PC-3 (cell line): ENCODE measurements at regions not wholly inside any gene's neighbourhood (a gene's known extent, or its start where the extent isn't known, plus 50 kb on each side); places are given as distances from the start of the nearest gene placed in this dataset.

Source experiments
- ATAC-seq: fragments of 200-7000 bp; cut with Tn5 transposase; 2 replicates; pipeline ENCODE4 v1.9.1; 2020; ENCODE audit warnings: mild to moderate bottlenecking, moderate library complexity
- BruUV-seq: library from RNA; stranded (reverse); fragments of 400-500 nt; replicated peaks from 2 replicates; lab custom pipeline; 2021; lab: Mats Ljungman, UMichigan
- CTCF ChIA-PET: fragments of 300-600 bp; sonication (Branson Sonifier 250); formaldehyde crosslinking; loops from one replicate; lab custom pipeline; 2022; ENCODE audit warnings: antibody characterized with exemption; lab: Charles Lee
- POLR2A ChIA-PET: fragments of 300-600 bp; sonication (Branson Sonifier 250); formaldehyde crosslinking; loops from one replicate; lab custom pipeline; 2022; ENCODE audit warnings: antibody characterized with exemption; ENCODE audit not compliant: unreplicated experiment; lab: Charles Lee
- DNase-seq: peaks from one replicate; pipeline ENCODE4 v3.0.0-alpha.2; 2015
- H2AFZ ChIP-seq: fragments of 300-600 bp; sonication (generic); 2 replicates; pipeline ENCODE4 v1.6.0; 2016; ENCODE audit warnings: antibody characterized with exemption, low read length
- H3F3A ChIP-seq: fragments of 300-600 bp; sonication (generic); one replicate; pipeline ENCODE4 v1.6.0; 2017; ENCODE audit warnings: antibody characterized with exemption, low read length, control low read depth, mild to moderate bottlenecking; ENCODE audit not compliant: unreplicated experiment
- H3K27ac ChIP-seq: fragments of 300-600 bp; sonication (generic); 2 replicates; pipeline ENCODE4 v1.5.1; 2016; ENCODE audit warnings: mild to moderate bottlenecking, low read length
- H3K27me3 ChIP-seq: fragments of 300-600 bp; sonication (generic); 2 replicates; pipeline ENCODE4 v1.6.1; 2016; ENCODE audit warnings: low read length, mixed read lengths
- H3K36me3 ChIP-seq: fragments of 300-600 bp; sonication (generic); 2 replicates; pipeline ENCODE4 v1.6.1; 2016; ENCODE audit warnings: low read depth, mixed run types, low read length, mixed read lengths
- H3K4me1 ChIP-seq: fragments of 300-600 bp; sonication (generic); 2 replicates; pipeline ENCODE4 v1.5.1; 2016; ENCODE audit warnings: low read length; ENCODE audit not compliant: insufficient read depth
- H3K4me2 ChIP-seq: fragments of 300-600 bp; sonication (generic); 2 replicates; pipeline ENCODE4 v1.6.0; 2016; ENCODE audit warnings: low read length
- H3K4me3 ChIP-seq: fragments of 300-600 bp; sonication (generic); 2 replicates; pipeline ENCODE4 v1.5.1; 2016; ENCODE audit warnings: mild to moderate bottlenecking, low read length, mixed read lengths
- H3K79me2 ChIP-seq: fragments of 300-600 bp; sonication (generic); 2 replicates; pipeline ENCODE4 v1.6.1; 2017; ENCODE audit warnings: low read length, mixed read lengths
- H3K9ac ChIP-seq: fragments of 300-600 bp; sonication (generic); 2 replicates; pipeline ENCODE4 v1.6.0; 2016; ENCODE audit warnings: mild to moderate bottlenecking, low read length
- H3K9me2 ChIP-seq: fragments of 300-600 bp; sonication (generic); replicated peaks from 2 replicates; pipeline ENCODE4 v1.6.1; 2016; ENCODE audit warnings: mixed run types, low read length, mixed read lengths
- H3K9me3 ChIP-seq: fragments of 300-600 bp; sonication (generic); 2 replicates; pipeline ENCODE4 v1.6.1; 2016; ENCODE audit warnings: low read length, mixed read lengths
- H4K20me1 ChIP-seq: fragments of 300-600 bp; sonication (generic); 2 replicates; pipeline ENCODE4 v1.6.1; 2016; ENCODE audit warnings: low read length, mixed read lengths
- EZH2 ChIP-seq: fragments of 300-600 bp; sonication (generic); IDR thresholded peaks from one replicate; pipeline ENCODE4 v1.6.1; 2017; ENCODE audit warnings: antibody characterized with exemption, mild to moderate bottlenecking, low read length; ENCODE audit not compliant: unreplicated experiment
- EZH2phosphoT487 ChIP-seq: fragments of 300-600 bp; sonication (generic); IDR thresholded peaks from 2 replicates; pipeline ENCODE4 v1.6.1; 2018; ENCODE audit warnings: mild to moderate bottlenecking, antibody characterized with exemption, low read length, borderline replicate concordance
- intact Hi-C: fragments of 100-400 bp; cut with micrococcal nuclease; formaldehyde crosslinking; loops from 2 replicates; pipeline ENCODE4 v1.9.0; 2023
- TF ChIP-seq, protein P1 (sequence below): fragments of 300-600 bp; sonication (generic); conservative IDR thresholded peaks from 2 replicates; pipeline ENCODE4 v1.5.1; 2017; ENCODE audit warnings: antibody characterized with exemption, low read depth, mild to moderate bottlenecking, low read length

- ATAC-seq, result no peak
- Histone ChIP-seq H3K9me3 (no peaks in the 10 kb centered on the region), H3K4me3 (no peak overlapping the region), H4K20me1 (no peaks in the 10 kb centered on the region), H3K27ac (no peak overlapping the region), H3K79me2 (no peaks in the 10 kb centered on the region), H2AFZ (no peak overlapping the region), H3K4me1 (no peaks in the 10 kb centered on the region), H3K9ac (no peak overlapping the region), H3K4me2 (no peak overlapping the region), H3F3A (no peaks in the 10 kb centered on the region), H3K9me2 (no peaks in the 10 kb centered on the region), H3K36me3 (no peaks in the 10 kb centered on the region), H3K27me3 (no peaks in the 10 kb centered on the region)
- DNase-seq, result no peak
- ChIA-PET POLR2A (interaction anchor here (0.6 kb wide), 1 partner anchor 257 kb away, joined by 3 read pairs; no protein-coding TSS in a partner anchor), CTCF (no interaction called here)
- no peak for TF ChIP-seq EZH2phosphoT487
- TF ChIP-seq, protein P1, sequence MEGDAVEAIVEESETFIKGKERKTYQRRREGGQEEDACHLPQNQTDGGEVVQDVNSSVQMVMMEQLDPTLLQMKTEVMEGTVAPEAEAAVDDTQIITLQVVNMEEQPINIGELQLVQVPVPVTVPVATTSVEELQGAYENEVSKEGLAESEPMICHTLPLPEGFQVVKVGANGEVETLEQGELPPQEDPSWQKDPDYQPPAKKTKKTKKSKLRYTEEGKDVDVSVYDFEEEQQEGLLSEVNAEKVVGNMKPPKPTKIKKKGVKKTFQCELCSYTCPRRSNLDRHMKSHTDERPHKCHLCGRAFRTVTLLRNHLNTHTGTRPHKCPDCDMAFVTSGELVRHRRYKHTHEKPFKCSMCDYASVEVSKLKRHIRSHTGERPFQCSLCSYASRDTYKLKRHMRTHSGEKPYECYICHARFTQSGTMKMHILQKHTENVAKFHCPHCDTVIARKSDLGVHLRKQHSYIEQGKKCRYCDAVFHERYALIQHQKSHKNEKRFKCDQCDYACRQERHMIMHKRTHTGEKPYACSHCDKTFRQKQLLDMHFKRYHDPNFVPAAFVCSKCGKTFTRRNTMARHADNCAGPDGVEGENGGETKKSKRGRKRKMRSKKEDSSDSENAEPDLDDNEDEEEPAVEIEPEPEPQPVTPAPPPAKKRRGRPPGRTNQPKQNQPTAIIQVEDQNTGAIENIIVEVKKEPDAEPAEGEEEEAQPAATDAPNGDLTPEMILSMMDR, result no peak
- TF ChIP-seq EZH2, result no peak
- no TSS peak for BruUV-seq
- intact Hi-C loops, result no loop called here
Observed at GRCh38 chr5:25863811-25864210, 1174.6 kb downstream of the CDH9 start.

- Histone ChIP-seq H2AFZ (no peak overlapping the region), H3K79me2 (no peaks in the 10 kb centered on the region), H3K4me1 (no peaks in the 10 kb centered on the region), H3K9ac (no peak overlapping the region), H3F3A (no peaks in the 10 kb centered on the region), H3K27me3 (no peaks in the 10 kb centered on the region), H3K4me3 (no peak overlapping the region), H3K9me2 (no peaks in the 10 kb centered on the region), H3K4me2 (no peak overlapping the region), H3K27ac (no peak overlapping the region), H3K9me3 (no peaks in the 10 kb centered on the region), H3K36me3 (no peaks in the 10 kb centered on the region), H4K20me1 (no peaks in the 10 kb centered on the region)
- DNase-seq (peak; percentile 7), ATAC-seq (no peak)
- CTCF ChIA-PET, result interaction anchor here (0.6 kb wide), 1 partner anchor 249 kb away, joined by 3 read pairs; no protein-coding TSS in a partner anchor
- intact Hi-C loops, result no loop called here
- no peak for TF ChIP-seq EZH2phosphoT487
- no peak for TF ChIP-seq EZH2
- TF ChIP-seq, protein P1, result no peak
- POLR2A ChIA-PET, result no interaction called here
- BruUV-seq, result no TSS peak
Observed at GRCh38 chr5:25862276-25862675, 1176.1 kb downstream of the CDH9 start.

- no peak overlapping the region for H3K4me3 ChIP-seq
- no peak overlapping the region for H3K27ac ChIP-seq
- ATAC-seq (no peak), DNase-seq (no peak)
- H3F3A ChIP-seq, result no peaks in the 10 kb centered on the region
- ChIA-PET CTCF (no interaction called here), POLR2A (no interaction called here)
- H3K9me2 ChIP-seq, result no peaks in the 10 kb centered on the region
- no peaks in the 10 kb centered on the region for H3K27me3 ChIP-seq
- no peaks in the 10 kb centered on the region for H3K36me3 ChIP-seq
- TF ChIP-seq EZH2phosphoT487, result no peak
- TF ChIP-seq EZH2, result no peak
- TF ChIP-seq, protein P1, result peak; percentile 53
- H3K79me2 ChIP-seq, result no peaks in the 10 kb centered on the region
- no peaks in the 10 kb centered on the region for H3K4me1 ChIP-seq
- no peaks in the 10 kb centered on the region for H4K20me1 ChIP-seq
- H3K9ac ChIP-seq, result no peak overlapping the region
- no TSS peak for BruUV-seq
- no peaks in the 10 kb centered on the region for H3K9me3 ChIP-seq
- H3K4me2 ChIP-seq, result no peak overlapping the region
- no peak overlapping the region for H2AFZ ChIP-seq
- intact Hi-C loops, result no loop called here
Observed at GRCh38 chr5:25858019-25858418, 1180.4 kb downstream of the CDH9 start.
